ENCODE measurements at regions not wholly inside any gene's neighbourhood (a gene's known extent, or its start where the extent isn't known, plus 50 kb on each side); places are given as distances from the start of the nearest gene placed in this dataset.
A peak's percentile ranks its signal among the peaks of the same experiment; 100 is the strongest.
"Not testable (repeated sequence)": the region's sequence is repeated elsewhere in the genome, so short reads cannot be mapped to it uniquely, and the experiment has no call there.

DNA sequence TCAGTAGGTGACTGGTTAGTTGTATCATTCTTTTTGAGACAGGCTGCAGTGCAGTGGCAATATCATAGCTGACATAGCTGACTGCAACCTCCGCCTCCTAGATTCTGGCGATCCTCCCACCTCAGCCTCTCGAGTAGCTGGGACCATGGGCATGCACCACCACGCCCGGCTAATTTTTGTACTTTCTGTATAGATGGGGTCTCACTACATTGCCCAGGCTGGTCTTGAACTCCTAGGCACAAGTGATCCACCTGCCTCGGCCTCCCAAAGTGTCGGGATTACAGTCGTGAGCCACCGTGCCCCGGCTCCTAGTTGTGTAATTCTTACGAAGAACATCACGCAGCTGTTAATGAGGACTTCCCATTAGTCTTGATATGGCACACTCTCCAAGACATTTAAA lies 123.4 kb upstream of the VKORC1L1 start:
- no peak for DNase-seq

GRCh38 chr7:65750511-65751344 lies 122.1 kb upstream of the VKORC1L1 start:
- DNase-seq = peak; percentile 82 to 96

- DNase-seq = not testable (repeated sequence)
Observed at GRCh38 chr7:65754070-65754469, 118.8 kb upstream of the VKORC1L1 start.

DNA sequence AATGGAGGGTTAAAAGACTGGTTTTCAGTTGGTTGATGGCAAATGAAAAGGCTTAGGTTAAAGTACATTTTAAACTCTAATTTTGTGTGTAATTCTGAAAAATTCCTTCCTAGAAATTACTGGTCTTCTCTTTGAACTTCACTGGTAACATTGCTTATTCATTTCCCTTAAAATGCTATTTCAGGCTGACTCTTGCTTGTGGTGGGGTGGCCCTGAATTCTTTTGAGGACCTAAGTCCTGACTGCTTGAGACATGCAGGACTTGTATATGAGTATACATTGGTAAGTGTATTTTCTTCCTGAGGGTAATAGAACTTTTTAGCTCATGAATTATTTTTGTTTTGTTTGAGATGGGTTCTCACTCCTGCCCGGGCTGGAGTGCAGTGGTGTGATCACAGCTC lies 113.9 kb upstream of the VKORC1L1 start:
- DNase-seq = not testable (repeated sequence)

GRCh38 chr7:65762712-65763111 lies 110.2 kb upstream of the VKORC1L1 start:
- not testable (repeated sequence) for DNase-seq

DNA sequence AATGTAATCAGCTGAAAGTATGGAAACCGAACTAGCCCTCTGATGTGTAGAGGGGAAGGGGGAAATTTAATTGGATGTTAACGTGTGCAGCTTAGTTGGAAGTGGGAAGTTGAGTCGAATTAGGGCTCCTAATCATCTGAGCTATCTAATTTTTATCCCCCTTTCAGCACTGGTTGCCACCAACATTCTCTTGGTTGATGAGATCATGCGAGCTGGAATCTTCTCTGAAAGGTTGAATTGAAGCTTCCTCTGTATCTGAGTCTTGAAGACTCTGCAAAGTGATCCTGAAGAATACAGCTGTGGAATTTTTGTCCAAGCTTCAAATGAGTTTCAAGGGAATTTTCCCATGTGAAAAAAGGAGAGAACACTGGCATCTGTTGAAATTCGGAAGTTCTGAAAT lies 109.8 kb upstream of the VKORC1L1 start:
- DNase-seq = not testable (repeated sequence)

- DNase-seq = peak; percentile 61 to 88
Observed at GRCh38 chr7:65770473-65771225, 102.2 kb upstream of the VKORC1L1 start.

- not testable (repeated sequence) for DNase-seq
Observed at GRCh38 chr7:65771226-65771569, 101.7 kb upstream of the VKORC1L1 start.

- not testable (repeated sequence) for DNase-seq
Observed at GRCh38 chr7:65776677-65777076, 96.2 kb upstream of the VKORC1L1 start.

GRCh38 chr7:65789943-65790342 lies 82.9 kb upstream of the VKORC1L1 start:
- not testable (repeated sequence) for DNase-seq

- DNase-seq = not testable (repeated sequence)
Observed at GRCh38 chr7:65791788-65792187, 81.1 kb upstream of the VKORC1L1 start.

- DNase-seq = not testable (repeated sequence)
Observed at GRCh38 chr7:65792726-65793125, 80.1 kb upstream of the VKORC1L1 start.

GRCh38 chr7:65794671-65795391 lies 78.0 kb upstream of the VKORC1L1 start:
- DNase-seq = not testable (repeated sequence)

GRCh38 chr7:65795392-65795716 lies 77.5 kb upstream of the VKORC1L1 start:
- DNase-seq = not testable (repeated sequence)

GRCh38 chr7:65796205-65796604 lies 76.7 kb upstream of the VKORC1L1 start:
- no peak for DNase-seq

GRCh38 chr7:65797086-65797485 lies 75.8 kb upstream of the VKORC1L1 start:
- not testable (repeated sequence) for DNase-seq

DNA sequence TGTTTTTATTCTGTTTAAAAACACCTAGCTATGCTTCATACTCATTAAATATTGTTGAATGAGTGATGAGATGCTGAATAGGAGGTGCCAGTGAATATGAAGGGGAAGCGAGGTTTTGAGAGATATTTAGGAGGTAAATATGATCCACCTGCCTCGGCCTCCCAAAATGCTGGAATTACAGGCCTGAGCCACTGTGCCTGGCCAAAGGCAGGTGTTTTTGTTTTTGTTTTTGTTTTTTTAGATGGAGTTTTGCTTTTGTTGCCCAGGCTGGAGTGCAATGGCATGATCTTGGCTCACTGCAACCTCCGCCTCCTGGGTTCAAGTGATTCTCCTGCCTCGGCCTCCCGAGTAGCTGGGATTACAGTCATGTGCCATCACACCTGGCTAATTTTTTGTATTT lies 75.3 kb upstream of the VKORC1L1 start:
- DNase-seq = not testable (repeated sequence)

- DNase-seq = no peak
Observed at GRCh38 chr7:65798111-65799075, 74.5 kb upstream of the VKORC1L1 start.

DNA sequence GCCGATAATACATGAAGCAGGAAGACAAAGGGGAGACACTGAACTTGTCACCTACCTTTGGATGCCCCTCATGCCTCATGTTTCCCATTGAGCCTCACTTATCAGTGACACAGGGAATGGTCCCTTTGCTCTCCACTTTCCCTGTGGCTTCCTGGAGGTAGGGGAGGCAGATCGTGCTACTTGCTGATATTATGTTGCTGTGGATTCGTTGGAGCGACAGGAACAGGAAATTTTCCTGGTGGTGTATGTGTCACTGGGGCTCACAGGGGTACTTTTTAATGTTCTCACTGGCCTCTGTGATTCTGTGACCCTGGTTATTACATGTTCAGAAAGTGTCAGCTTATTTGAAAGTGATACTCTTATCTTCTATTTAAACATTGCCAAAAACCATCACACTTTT lies 72.7 kb upstream of the VKORC1L1 start:
- DNase-seq = not testable (repeated sequence)

DNA sequence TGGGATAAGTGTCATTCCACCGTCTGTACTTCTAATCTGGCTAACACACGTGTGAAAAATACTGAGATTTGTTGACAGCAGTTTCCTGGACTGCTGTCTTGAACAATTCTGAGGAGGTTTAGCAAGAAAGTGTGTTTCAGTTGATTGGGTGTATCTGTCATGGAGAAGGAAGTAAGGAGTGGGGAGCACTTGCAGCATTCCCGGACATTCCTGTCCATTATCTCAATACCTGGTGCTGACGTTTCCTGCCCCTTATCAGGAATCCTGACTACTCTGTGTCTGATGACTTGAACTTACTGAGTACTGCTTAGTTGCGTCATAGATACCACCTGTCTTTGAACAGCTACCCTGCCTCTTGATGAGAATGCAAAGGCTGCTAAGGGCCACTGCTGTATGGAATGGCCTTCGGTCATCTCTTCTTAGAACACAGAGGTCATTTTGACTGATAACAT lies 72.0 kb upstream of the VKORC1L1 start:
- no peak for DNase-seq

- DNase-seq = no peak
Observed at GRCh38 chr7:65804887-65805286, 68.0 kb upstream of the VKORC1L1 start.

GRCh38 chr7:65807067-65807466 lies 65.8 kb upstream of the VKORC1L1 start:
- not testable (repeated sequence) for DNase-seq
